A549 (cell line): ENCODE measurements at regions not wholly inside any gene's neighbourhood (a gene's known extent, or its start where the extent isn't known, plus 50 kb on each side); places are given as distances from the start of the nearest gene placed in this dataset.
"Not testable (repeated sequence)": the region's sequence is repeated elsewhere in the genome, so short reads cannot be mapped to it uniquely, and the experiment has no call there.

ENCODE experiments used
- CEBPB ChIP-seq, 2 experiments: fragments of >200 bp in 1 of 2; sonication (Bioruptor Twin) in 1 of 2; formaldehyde crosslinking in 1 of 2; IDR thresholded peaks; 2 replicates each; pipeline ENCODE4 v1.6.1; 2012 to 2016
- CTCF ChIP-seq: fragments of >200 bp; sonication (Bioruptor Twin); formaldehyde crosslinking; IDR thresholded peaks from 3 replicates; pipeline ENCODE4 v1.5.1; 2016
- EP300 ChIP-seq, 2 experiments: fragments of >200 bp; sonication (Bioruptor Twin); formaldehyde crosslinking; IDR thresholded peaks; 2 replicates in 1 of 2; 3 replicates in 1 of 2; pipeline ENCODE4 v1.6.1; 2016 to 2017
- ESRRA ChIP-seq: fragments of 150-350 bp; IDR thresholded peaks from 2 replicates; pipeline ENCODE4 v1.6.1; 2014; ENCODE audit warnings: mild to moderate bottlenecking, low read length, borderline replicate concordance
- HDAC2 ChIP-seq: fragments of 200-600 bp; sonication (generic); IDR thresholded peaks from 2 replicates; pipeline ENCODE4 v1.6.1; 2016
- MAFK ChIP-seq: fragments of 450-650 bp; IDR thresholded peaks from 2 replicates; pipeline ENCODE4 v1.6.1; 2014; ENCODE audit not compliant: partially characterized antibody
- NPAS2 ChIP-seq: fragments of 250-450 bp; sonication (Bioruptor Pico); IDR thresholded peaks from 2 replicates; pipeline ENCODE4 v1.8.0; 2022; ENCODE audit warnings: mild to moderate bottlenecking, moderate library complexity, borderline replicate concordance
- POLR2A ChIP-seq: IDR thresholded peaks from 2 replicates; pipeline ENCODE4 v1.6.1; 2012; ENCODE audit warnings: mild to moderate bottlenecking, low read length
- RAD21 ChIP-seq, 2 experiments: fragments of >200 bp in 1 of 2; sonication (Bioruptor Twin) in 1 of 2; formaldehyde crosslinking in 1 of 2; IDR thresholded peaks in 1 of 2; conservative IDR thresholded peaks in 1 of 2; 2 replicates in 1 of 2; 3 replicates in 1 of 2; pipeline ENCODE4 v1.6.1; 2012 to 2018; ENCODE audit warnings: inconsistent platforms in 1 of 2
- RCOR1 ChIP-seq: fragments of 150-350 bp; IDR thresholded peaks from 2 replicates; pipeline ENCODE4 v1.6.1; 2014; ENCODE audit warnings: antibody characterized with exemption, low read length, low read depth
- SREBF2 ChIP-seq: fragments of 450-650 bp; IDR thresholded peaks from 2 replicates; pipeline ENCODE4 v1.6.1; 2014; ENCODE audit warnings: mild to moderate bottlenecking, moderate library complexity
- TP53 ChIP-seq: fragments of 250-450 bp; sonication (Bioruptor Pico); IDR thresholded peaks from 2 replicates; pipeline ENCODE4 v1.5.0; 2021; ENCODE audit warnings: mild to moderate bottlenecking, moderate library complexity
- ZC3H11A ChIP-seq: fragments of 450-650 bp; IDR thresholded peaks from 2 replicates; pipeline ENCODE4 v1.6.1; 2014; ENCODE audit warnings: antibody characterized with exemption, mild to moderate bottlenecking
- ZNF302 ChIP-seq: fragments of 250-450 bp; sonication (Bioruptor Pico); IDR thresholded peaks from 2 replicates; pipeline ENCODE4 v1.9.0; 2021; ENCODE audit warnings: inconsistent platforms, mild to moderate bottlenecking, moderate library complexity

- not testable (repeated sequence) for TF ChIP-seq ESRRA; CTCF; MAFK; SREBF2; RCOR1; POLR2A; EP300 (IDR thresholded peaks at IDR 0.05); CEBPB (IDR thresholded peaks at IDR 0.05); ZNF302; RAD21 (conservative IDR thresholded peaks at IDR 0.05 in 1 of 2, IDR thresholded peaks at IDR 0.05 in 1 of 2); TP53; HDAC2; NPAS2 (CRISPR knock-in tag); ZC3H11A
Observed at GRCh38 chr13:50139435-50139934, 124.2 kb downstream of the KCNRG start.
